Omental fat pad (tissue), 3 donors: ENCODE measurements at regions not wholly inside any gene's neighbourhood (a gene's known extent, or its start where the extent isn't known, plus 50 kb on each side); places are given as distances from the start of the nearest gene placed in this dataset.
"Not testable (repeated sequence)": the region's sequence is repeated elsewhere in the genome, so short reads cannot be mapped to it uniquely, and the experiment has no call there.

ENCODE experiments used
- ATAC-seq: fragments of 150-250 bp; one replicate; pipeline ENCODE4 v1.9.1; 2016; ENCODE audit warnings: mild to moderate bottlenecking, moderate library complexity; ENCODE audit not compliant: low FRiP score
- DNase-seq: peaks from one replicate; pipeline ENCODE4 v3.0.0-alpha.2; 2019; ENCODE audit warnings: low spot score
- CTCF ChIP-seq, 3 donors: fragments of 450-650 bp; IDR thresholded peaks; one replicate each; pipeline ENCODE4 v1.5.1; 2016 to 2017; ENCODE audit warnings: antibody characterized with exemption in 3 of 3, mild to moderate bottlenecking in 3 of 3, moderate library complexity in 2 of 3

GRCh38 chr3:65145680-65146079 lies 457.9 kb upstream of the ADAMTS9 start:
- DNase-seq (no peak), ATAC-seq (no peak)
- no peak for TF ChIP-seq CTCF (IDR thresholded peaks at IDR 0.05)

GRCh38 chr3:65144791-65145351 lies 457.1 kb upstream of the ADAMTS9 start:
- DNase-seq (no peak), ATAC-seq (no peak)
- TF ChIP-seq CTCF (IDR thresholded peaks at IDR 0.05): no peak

- TF ChIP-seq CTCF (IDR thresholded peaks at IDR 0.05): no peak
- ATAC-seq (no peak), DNase-seq (no peak)
These were observed 454.7 kb upstream of the ADAMTS9 start for GRCh38 chr3:65142456-65142855.

GRCh38 chr3:65138556-65138955 lies 450.8 kb upstream of the ADAMTS9 start:
- ATAC-seq: no peak
- DNase-seq: no peak
- no peak for TF ChIP-seq CTCF (IDR thresholded peaks at IDR 0.05)

- DNase-seq: not testable (repeated sequence)
- peak; percentile 11 for ATAC-seq
These were observed 446.0 kb upstream of the ADAMTS9 start for GRCh38 chr3:65133752-65134151.

GRCh38 chr3:65130782-65131181 lies 443.0 kb upstream of the ADAMTS9 start:
- ATAC-seq (peak; percentile 41), DNase-seq (no peak)
- TF ChIP-seq CTCF (IDR thresholded peaks at IDR 0.05): no peak

GRCh38 chr3:65128346-65128745 lies 440.5 kb upstream of the ADAMTS9 start:
- DNase-seq: no peak
- no peak for TF ChIP-seq CTCF (IDR thresholded peaks at IDR 0.05)
- peak; percentile 35 for ATAC-seq
